HEK293T (cell line): ENCODE measurements at regions not wholly inside any gene's neighbourhood (a gene's known extent, or its start where the extent isn't known, plus 50 kb on each side); places are given as distances from the start of the nearest gene placed in this dataset.

ENCODE experiments used
- CTCF ChIA-PET: fragments of 350-600 bp; formaldehyde crosslinking; extraction: SDS; loops from one replicate; lab custom pipeline; 2021; ENCODE audit warnings: antibody characterized with exemption, inconsistent platforms; lab: Yijun Ruan, JAX
- POLR2A ChIA-PET: fragments of 350-600 bp; formaldehyde crosslinking; extraction: SDS; loops from one replicate; lab custom pipeline; 2020; ENCODE audit warnings: antibody characterized with exemption, inconsistent platforms; lab: Yijun Ruan, JAX
- DNase-seq: peaks from one replicate; pipeline ENCODE4 v3.0.0; 2012; ENCODE audit warnings: mixed read lengths; ENCODE audit errors: extremely low spot score
- ARNT ChIP-seq: fragments of 450-650 bp; IDR thresholded peaks from 2 replicates; pipeline ENCODE4 v1.6.1; 2017; ENCODE audit warnings: mild to moderate bottlenecking
- BHLHE40 ChIP-seq: fragments of 450-650 bp; IDR thresholded peaks from 2 replicates; pipeline ENCODE4 v1.6.1; 2016; ENCODE audit warnings: mild to moderate bottlenecking, moderate library complexity, borderline replicate concordance
- CTBP1 ChIP-seq: fragments of 450-650 bp; IDR thresholded peaks from 2 replicates; pipeline ENCODE4 v1.6.1; 2016; ENCODE audit warnings: borderline replicate concordance
- ELF4 ChIP-seq: fragments of 450-650 bp; IDR thresholded peaks from 2 replicates; pipeline ENCODE4 v1.6.1; 2017; ENCODE audit warnings: antibody characterized with exemption
- FOXA1 ChIP-seq: fragments of 450-650 bp; IDR thresholded peaks from 2 replicates; pipeline ENCODE4 v1.6.1; 2016; ENCODE audit warnings: mild to moderate bottlenecking
- FOXK2 ChIP-seq: fragments of 450-650 bp; IDR thresholded peaks from 2 replicates; pipeline ENCODE4 v1.6.1; 2016; ENCODE audit warnings: mild to moderate bottlenecking
- FOXM1 ChIP-seq: fragments of 450-650 bp; IDR thresholded peaks from 2 replicates; pipeline ENCODE4 v1.6.1; 2017; ENCODE audit warnings: mild to moderate bottlenecking, borderline replicate concordance
- HDGF ChIP-seq: fragments of 450-650 bp; IDR thresholded peaks from 2 replicates; pipeline ENCODE4 v1.6.1; 2017; ENCODE audit warnings: antibody characterized with exemption, borderline replicate concordance
- L3MBTL2 ChIP-seq: fragments of 450-650 bp; conservative IDR thresholded peaks from 2 replicates; pipeline ENCODE4 v1.6.1; 2016; ENCODE audit warnings: mild to moderate bottlenecking
- LEF1 ChIP-seq: fragments of 450-650 bp; IDR thresholded peaks from 2 replicates; pipeline ENCODE4 v1.6.1; 2017; ENCODE audit warnings: mild to moderate bottlenecking, borderline replicate concordance
- NFRKB ChIP-seq: fragments of 450-650 bp; IDR thresholded peaks from 2 replicates; pipeline ENCODE4 v1.6.1; 2016; ENCODE audit warnings: mild to moderate bottlenecking, moderate library complexity
- PKNOX1 ChIP-seq: fragments of 450-650 bp; IDR thresholded peaks from 2 replicates; pipeline ENCODE4 v1.6.1; 2016
- SP1 ChIP-seq: fragments of 450-650 bp; IDR thresholded peaks from 2 replicates; pipeline ENCODE4 v1.6.1; 2017
- SUZ12 ChIP-seq: fragments of 450-650 bp; IDR thresholded peaks from 2 replicates; pipeline ENCODE4 v1.6.1; 2016; ENCODE audit warnings: mild to moderate bottlenecking
- TARDBP ChIP-seq: fragments of 450-650 bp; IDR thresholded peaks from 2 replicates; pipeline ENCODE4 v1.6.1; 2016
- ZNF384 ChIP-seq: fragments of 450-650 bp; IDR thresholded peaks from 2 replicates; pipeline ENCODE4 v1.6.1; 2016

DNA sequence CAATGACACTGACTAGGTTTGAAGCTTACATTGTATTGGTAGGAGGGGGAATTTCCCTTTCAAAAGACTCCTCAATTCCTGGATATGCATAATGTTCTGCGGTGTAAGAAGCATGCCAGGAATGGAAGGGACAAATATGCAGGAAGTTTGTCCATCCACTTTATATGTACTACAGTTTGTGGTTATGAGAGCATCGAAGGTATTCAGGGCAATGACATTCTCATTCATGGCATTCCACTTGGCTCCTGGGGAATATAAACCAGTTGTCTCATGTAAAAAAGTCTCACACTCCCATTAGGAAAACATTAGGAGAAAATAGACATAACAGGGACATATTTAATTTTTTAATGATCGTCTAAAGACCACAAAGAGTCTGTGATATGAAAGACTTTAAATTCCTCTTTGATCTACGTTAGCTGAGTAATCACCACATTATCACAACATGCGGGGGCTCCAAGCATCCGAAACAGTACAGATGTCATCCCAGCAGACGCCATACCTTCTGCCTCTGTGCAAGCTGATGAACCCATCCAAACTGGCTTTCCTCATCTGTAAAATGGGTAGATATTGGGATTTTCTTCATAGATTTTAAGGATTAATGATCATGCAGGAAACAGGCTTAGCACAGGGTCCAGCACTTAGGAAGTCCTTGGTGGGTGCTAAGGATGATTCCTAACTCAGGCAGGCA is 675.3 kb downstream of the INHBA start:
- TF ChIP-seq ZNF384 (no peak), SP1 (no peak), HDGF (no peak), FOXM1 (no peak), L3MBTL2 (no peak), BHLHE40 (no peak), ARNT (no peak), FOXK2 (no peak), TARDBP (no peak), FOXA1 (no peak), LEF1 (no peak), CTBP1 (no peak), SUZ12 (no peak), NFRKB (no peak), PKNOX1 (no peak), ELF4 (no peak)
- POLR2A ChIA-PET, result no interaction called here
- DNase-seq, result no peak
- CTCF ChIA-PET, result no interaction called here

- no peak for DNase-seq
- TF ChIP-seq L3MBTL2 (no peak), SUZ12 (no peak), FOXA1 (no peak), TARDBP (no peak), FOXK2 (no peak)
- ChIA-PET CTCF (no interaction called here), POLR2A (no interaction called here)
These were observed 678.8 kb downstream of the INHBA start for GRCh38 chr7:41024126-41024525.

DNA sequence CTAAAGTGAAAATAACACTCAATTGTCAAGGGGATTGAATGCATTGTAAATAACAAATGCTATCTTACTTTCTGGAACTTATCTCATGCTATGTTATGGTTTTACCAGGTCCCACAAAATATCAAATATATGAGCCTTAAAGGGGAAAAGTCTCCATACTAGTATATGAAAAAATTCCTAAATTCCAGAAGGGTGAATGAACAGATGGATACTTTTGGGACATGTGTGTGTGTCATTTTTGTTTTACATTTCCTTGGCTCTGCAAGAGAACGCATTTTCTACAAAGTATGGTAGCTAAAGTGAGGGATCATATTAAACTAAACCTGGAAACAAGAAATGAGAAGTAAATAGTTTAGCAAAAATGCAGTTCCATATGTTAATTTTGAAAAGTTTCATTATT is 682.8 kb downstream of the INHBA start:
- ChIA-PET CTCF (no interaction called here), POLR2A (no interaction called here)
- DNase-seq, result no peak
- TF ChIP-seq HDGF (no peak), ZNF384 (no peak)

DNA sequence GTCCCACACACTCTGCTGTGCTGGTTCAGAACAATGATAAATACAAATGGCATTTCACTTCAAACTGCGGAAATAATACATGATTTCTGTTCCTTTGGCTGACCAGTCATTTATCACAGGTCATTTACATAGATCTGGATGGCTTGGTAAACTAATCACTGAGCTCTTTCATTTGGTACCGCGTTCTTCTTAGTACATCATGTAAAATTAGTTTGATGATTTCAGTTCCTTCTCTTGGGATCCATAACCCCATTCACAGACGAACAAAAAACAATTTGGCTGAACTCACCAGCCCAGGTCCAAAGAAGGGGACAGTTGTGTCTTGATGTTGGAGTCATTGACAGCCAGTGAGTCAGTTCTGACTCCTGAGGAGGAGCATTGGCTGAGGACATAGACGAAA is 689.8 kb downstream of the INHBA start:
- TF ChIP-seq HDGF, result no peak
- TF ChIP-seq LEF1, result no peak
- TF ChIP-seq ELF4, result no peak
- TF ChIP-seq ZNF384, result no peak
- TF ChIP-seq ARNT, result no peak
- no peak for TF ChIP-seq FOXM1
- TF ChIP-seq SP1, result no peak
- no peak for TF ChIP-seq CTBP1
- TF ChIP-seq L3MBTL2, result no peak
- TF ChIP-seq FOXK2, result no peak
- no peak for TF ChIP-seq TARDBP
- no peak for TF ChIP-seq FOXA1
- no peak for TF ChIP-seq SUZ12
- no peak for TF ChIP-seq BHLHE40
- TF ChIP-seq NFRKB, result no peak
- no peak for TF ChIP-seq PKNOX1
- no peak for DNase-seq
- ChIA-PET POLR2A (no interaction called here), CTCF (interaction anchor here (1.4 kb wide), 1 partner anchor 10 kb away, joined by 6 read pairs; no protein-coding TSS in a partner anchor)

DNA sequence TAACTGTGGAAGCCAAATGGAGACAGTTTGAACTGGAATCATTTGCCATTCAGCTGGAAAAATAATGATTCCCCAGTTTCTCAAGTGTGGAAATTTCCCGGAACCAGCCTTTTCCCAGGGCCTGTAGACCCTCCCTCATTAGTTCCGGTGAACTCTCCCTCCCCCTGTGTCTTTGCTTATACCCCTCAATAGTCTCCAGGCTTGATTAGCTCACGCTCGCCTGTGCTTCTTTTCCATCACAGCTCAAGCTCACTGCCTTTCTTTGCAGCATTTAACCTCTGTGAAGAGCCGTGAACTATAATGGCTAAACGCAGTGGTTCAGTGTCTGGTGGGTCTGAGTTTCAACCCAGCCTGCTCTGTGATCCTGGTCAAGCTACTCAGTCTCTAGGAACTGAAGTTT is 690.8 kb downstream of the INHBA start:
- no peak for TF ChIP-seq FOXK2
- TF ChIP-seq LEF1, result no peak
- no peak for TF ChIP-seq L3MBTL2
- no peak for TF ChIP-seq ZNF384
- no peak for TF ChIP-seq FOXA1
- TF ChIP-seq PKNOX1, result no peak
- TF ChIP-seq BHLHE40, result no peak
- no peak for TF ChIP-seq ARNT
- TF ChIP-seq SP1, result no peak
- no peak for TF ChIP-seq CTBP1
- TF ChIP-seq HDGF, result no peak
- no peak for TF ChIP-seq ELF4
- no peak for TF ChIP-seq SUZ12
- no peak for TF ChIP-seq NFRKB
- TF ChIP-seq FOXM1, result no peak
- TF ChIP-seq TARDBP, result no peak
- POLR2A ChIA-PET, result interaction anchor here (0.6 kb wide), 1 partner anchor 94 kb away, joined by 4 read pairs; no protein-coding TSS in a partner anchor
- CTCF ChIA-PET, result interaction anchor here (1.4 kb wide), 1 partner anchor 9 kb away, joined by 6 read pairs; no protein-coding TSS in a partner anchor
- no peak for DNase-seq

DNA sequence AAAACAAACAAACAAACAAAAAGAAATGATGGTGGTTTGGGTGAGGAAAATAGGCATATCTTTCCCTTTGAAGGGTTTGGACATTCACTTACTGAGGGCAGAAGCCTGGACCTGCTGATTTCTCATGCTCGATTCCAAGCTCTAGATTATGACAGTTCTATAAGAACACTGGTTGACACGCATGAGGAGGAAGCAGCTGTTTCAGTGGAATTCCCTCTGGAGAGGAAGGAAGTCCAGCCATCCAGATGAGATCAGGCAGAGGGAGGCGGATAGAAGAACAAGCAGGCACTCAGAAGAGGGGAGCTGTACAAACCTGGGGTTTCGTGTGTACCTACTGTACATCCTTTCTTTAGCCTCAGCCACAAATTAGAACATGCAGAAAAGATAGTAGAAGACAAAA is 691.9 kb downstream of the INHBA start:
- no peak for DNase-seq
- TF ChIP-seq BHLHE40, result no peak
- POLR2A ChIA-PET, result no interaction called here
- CTCF ChIA-PET, result interaction anchor here (1.2 kb wide), 1 partner anchor 11 kb away, joined by 4 read pairs; no protein-coding TSS in a partner anchor
